B cell (primary cell): ENCODE measurements at regions not wholly inside any gene's neighbourhood (a gene's known extent, or its start where the extent isn't known, plus 50 kb on each side); places are given as distances from the start of the nearest gene placed in this dataset.

Experiments used
- ATAC-seq: fragments of 200-7000 bp; cut with Tn5 transposase; one replicate; pipeline ENCODE4 v1.10.0; 2021; ENCODE audit warnings: low read depth, mild to moderate bottlenecking, moderate number of reproducible peaks, moderate library complexity
- CTCF ChIA-PET: fragments of 350-600 bp; sonication (Branson Sonifier 250); formaldehyde crosslinking; loops from one replicate; lab custom pipeline; 2021; ENCODE audit warnings: antibody characterized with exemption, inconsistent platforms; lab: Charles Lee
- POLR2A ChIA-PET: fragments of 350-600 bp; sonication (Branson Sonifier 250); formaldehyde crosslinking; loops from one replicate; lab custom pipeline; 2021; ENCODE audit warnings: antibody characterized with exemption; lab: Charles Lee
- DNase-seq: peaks from one replicate; pipeline ENCODE4 v3.0.0; 2013
- H2AFZ ChIP-seq: 2 replicates; pipeline ENCODE4 v1.6.1; 2012; ENCODE audit warnings: mild to moderate bottlenecking, low read depth, low read length; ENCODE audit not compliant: insufficient read depth, poor library complexity, severe bottlenecking
- H3K27ac ChIP-seq, 2 donors: 1 replicate in 1 of 2; 2 replicates in 1 of 2; pipeline ENCODE4 v1.5.1; 2012 to 2013; ENCODE audit warnings: low read length in 2 of 2, mild to moderate bottlenecking in 2 of 2, moderate library complexity in 1 of 2
- H3K27me3 ChIP-seq, 4 experiments: fragments of 200-600 bp in 1 of 4; sonication (generic) in 1 of 4; replicated peaks in 1 of 4; 1 replicate in 2 of 4; 2 replicates in 2 of 4; pipeline versions ENCODE4 v1.6.1 to v1.7.0; 2013 to 2016; ENCODE audit warnings: low read length in 3 of 4, mild to moderate bottlenecking in 2 of 4, mixed read lengths in 1 of 4, moderate library complexity in 1 of 4; ENCODE audit not compliant: insufficient read depth in 4 of 4, control insufficient read depth in 3 of 4; ENCODE audit errors: control extremely low read depth in 1 of 4
- H3K36me3 ChIP-seq, 2 experiments: replicated peaks in 1 of 2; 1 replicate in 1 of 2; 2 replicates in 1 of 2; pipeline versions ENCODE4 v1.6.1 to v1.7.1; 2013; ENCODE audit warnings: low read length in 1 of 2; ENCODE audit not compliant: insufficient read depth in 2 of 2, control insufficient read depth in 1 of 2; ENCODE audit errors: control extremely low read depth in 1 of 2, extremely low read depth in 1 of 2
- H3K4me1 ChIP-seq, 2 donors: fragments of 200-600 bp in 1 of 2; sonication (generic) in 1 of 2; 1 replicate in 1 of 2; 2 replicates in 1 of 2; pipeline versions ENCODE4 v1.5.1 to v1.6.1; 2013 to 2017; ENCODE audit warnings: low read length in 2 of 2; ENCODE audit not compliant: control insufficient read depth in 2 of 2, insufficient read depth in 2 of 2
- H3K4me2 ChIP-seq: replicated peaks from 2 replicates; pipeline ENCODE3; 2012; ENCODE audit warnings: mild to moderate bottlenecking, low read depth, low read length; ENCODE audit not compliant: poor library complexity, severe bottlenecking
- H3K4me3 ChIP-seq, 5 experiments: fragments of 200-600 bp in 1 of 5; sonication (generic) in 1 of 5; 1 replicate in 3 of 5; 2 replicates in 2 of 5; pipeline versions ENCODE4 v1.5.1 to v1.7.0; 2011 to 2016; ENCODE audit warnings: low read length in 4 of 5, mild to moderate bottlenecking in 4 of 5, low read depth in 2 of 5, control low read depth in 1 of 5, moderate library complexity in 1 of 5; ENCODE audit not compliant: insufficient read depth in 1 of 5; ENCODE audit errors: control extremely low read depth in 1 of 5, extremely low read depth in 1 of 5
- H3K79me2 ChIP-seq: fragments of 200-600 bp; sonication (generic); one replicate; pipeline ENCODE4 v1.6.0; 2016; ENCODE audit warnings: low read length; ENCODE audit not compliant: control insufficient read depth, insufficient read depth
- H3K9ac ChIP-seq: fragments of 200-600 bp; sonication (generic); 2 replicates; pipeline ENCODE4 v1.6.1; 2017; ENCODE audit warnings: mild to moderate bottlenecking, low read length, moderate library complexity
- H3K9me3 ChIP-seq, 3 donors: one replicate each; pipeline versions ENCODE4 v1.6.1 to v1.7.1; 2013; ENCODE audit warnings: low read length in 2 of 3; ENCODE audit not compliant: control insufficient read depth in 2 of 3, insufficient read depth in 1 of 3; ENCODE audit errors: control extremely low read depth in 1 of 3
- H4K20me1 ChIP-seq: 2 replicates; pipeline ENCODE4 v1.6.0; 2012; ENCODE audit warnings: mild to moderate bottlenecking, low read length; ENCODE audit not compliant: insufficient read depth, control insufficient read depth, poor library complexity, severe bottlenecking
- H3K27ac Mint-ChIP-seq: one replicate; pipeline ENCODE4 v1.8.0; 2021; ENCODE audit warnings: mixed read lengths
- H3K27me3 Mint-ChIP-seq: one replicate; pipeline ENCODE4 v1.8.0; 2021; ENCODE audit warnings: mixed read lengths
- H3K4me1 Mint-ChIP-seq: one replicate; pipeline ENCODE4 v1.8.0; 2021; ENCODE audit warnings: mixed read lengths
- H3K4me3 Mint-ChIP-seq: one replicate; pipeline ENCODE4 v1.8.0; 2021; ENCODE audit warnings: mixed read lengths
- H3K9me3 Mint-ChIP-seq: one replicate; pipeline ENCODE4 v1.8.0; 2022; ENCODE audit warnings: mixed read lengths; ENCODE audit not compliant: insufficient read depth
- CTCF ChIP-seq: fragments of 200-600 bp; IDR thresholded peaks from one replicate; pipeline ENCODE4 v1.8.0; 2022; ENCODE audit warnings: antibody characterized with exemption, mild to moderate bottlenecking
- EZH2 ChIP-seq: IDR thresholded peaks from 2 replicates; pipeline ENCODE4 v1.6.1; 2012; ENCODE audit warnings: borderline replicate concordance, low read depth, mild to moderate bottlenecking, moderate library complexity, low read length; ENCODE audit not compliant: insufficient read depth, poor library complexity, severe bottlenecking
- WGBS: methylation state at CpG from one replicate; pipeline ENCODE4 v1.1.5; 2013; ENCODE audit warnings: missing lambda C conversion rate; ENCODE audit not compliant: insufficient coverage; 5-methylcytosine and 5-hydroxymethylcytosine counted together
- intact Hi-C: fragments of 100-400 bp; cut with micrococcal nuclease; formaldehyde crosslinking; loops from one replicate; pipeline ENCODE4 v1.10.0; 2022

- no peaks in the 10 kb centered on the region for H3K4me1 Mint-ChIP-seq
- no peak overlapping the region for H3K4me2 ChIP-seq
Measured at GRCh38 chr2:225737556-225737955, 338.0 kb downstream of the NYAP2 start.

GRCh38 chr2:225735844-225736243 is 336.3 kb downstream of the NYAP2 start:
- H2AFZ ChIP-seq, result no peak overlapping the region
- ChIA-PET CTCF (no interaction called here), POLR2A (no interaction called here)
- Mint-ChIP-seq H3K4me1 (no peaks in the 10 kb centered on the region), H3K4me3 (no peak overlapping the region), H3K27me3 (peaks cover 5% of the 10 kb centered on the region), H3K9me3 (no peaks in the 10 kb centered on the region), H3K27ac (no peak overlapping the region)
- H3K4me2 ChIP-seq, result no peak overlapping the region
- intact Hi-C loops, result no loop called here
- no peak for TF ChIP-seq EZH2
- TF ChIP-seq CTCF, result no peak
- H3K36me3 ChIP-seq, result no peaks in the 10 kb centered on the region
- ATAC-seq (no peak), DNase-seq (no peak)
- no peak overlapping the region for H3K9ac ChIP-seq
- no peaks in the 10 kb centered on the region for H3K9me3 ChIP-seq
- H3K4me1 ChIP-seq, result no peaks in the 10 kb centered on the region
- no peaks in the 10 kb centered on the region for H3K79me2 ChIP-seq
- WGBS, result no CpG with 5 or more reads among the region's 3 CpGs
- no peaks in the 10 kb centered on the region for H3K27me3 ChIP-seq
- no peak overlapping the region for H3K27ac ChIP-seq
- H4K20me1 ChIP-seq, result no peaks in the 10 kb centered on the region
- no peak overlapping the region for H3K4me3 ChIP-seq

More at GRCh38 chr2:225737556-225737955, 338.0 kb downstream of the NYAP2 start:
- Histone ChIP-seq H3K79me2 (no peaks in the 10 kb centered on the region), H2AFZ (no peak overlapping the region), H3K27ac (no peak overlapping the region), H3K36me3 (no peaks in the 10 kb centered on the region), H3K9me3 (no peaks in the 10 kb centered on the region), H4K20me1 (no peaks in the 10 kb centered on the region), H3K4me3 (no peak overlapping the region), H3K4me1 (no peaks in the 10 kb centered on the region), H3K27me3 (no peaks in the 10 kb centered on the region), H3K9ac (no peak overlapping the region)
- DNase-seq (no peak), ATAC-seq (no peak)
- Mint-ChIP-seq H3K4me3 (no peak overlapping the region), H3K9me3 (no peaks in the 10 kb centered on the region), H3K27me3 (peaks cover 8% of the 10 kb centered on the region), H3K27ac (no peak overlapping the region)
- no CpG with 5 or more reads among the region's 1 CpG for WGBS
- intact Hi-C loops, result no loop called here
- ChIA-PET CTCF (no interaction called here), POLR2A (no interaction called here)
- TF ChIP-seq CTCF (no peak), EZH2 (no peak)
